Mesothelial cell of epicardium (in vitro differentiated cells): ENCODE measurements at regions not wholly inside any gene's neighbourhood (a gene's known extent, or its start where the extent isn't known, plus 50 kb on each side); places are given as distances from the start of the nearest gene placed in this dataset.

Source experiments
- DNase-seq, 2 experiments: peaks; one replicate each; pipeline ENCODE4 v3.0.0; 2021; ENCODE audit warnings: low spot score in 2 of 2; ENCODE audit not compliant: unreplicated experiment in 2 of 2
- H3K27ac Mint-ChIP-seq: 2 replicates; pipeline ENCODE4 v1.8.0; 2021; ENCODE audit warnings: mixed read lengths
- H3K27me3 Mint-ChIP-seq: 2 replicates; pipeline ENCODE4 v1.8.0; 2021; ENCODE audit warnings: low read depth, mixed read lengths
- H3K36me3 Mint-ChIP-seq: 2 replicates; pipeline ENCODE4 v1.8.0; 2021; ENCODE audit warnings: mixed read lengths
- H3K4me1 Mint-ChIP-seq: 2 replicates; pipeline ENCODE4 v1.8.0; 2021; ENCODE audit warnings: mixed read lengths
- H3K4me3 Mint-ChIP-seq: 2 replicates; pipeline ENCODE4 v1.8.0; 2021; ENCODE audit warnings: mild to moderate bottlenecking, moderate library complexity, mixed read lengths
- H3K9me3 Mint-ChIP-seq: 2 replicates; pipeline ENCODE4 v1.8.0; 2021; ENCODE audit warnings: mixed read lengths
- CTCF ChIP-seq: fragments of 200-600 bp; sonication (generic); IDR thresholded peaks from one replicate; pipeline ENCODE4 v1.5.0; 2021; ENCODE audit warnings: antibody characterized with exemption; ENCODE audit not compliant: unreplicated experiment

- Mint-ChIP-seq H3K9me3 (no peaks in the 10 kb centered on the region), H3K4me3 (no peak overlapping the region), H3K27me3 (peaks cover 10% of the 10 kb centered on the region), H3K27ac (no peak overlapping the region), H3K4me1 (no peaks in the 10 kb centered on the region), H3K36me3 (no peaks in the 10 kb centered on the region)
- no peak for TF ChIP-seq CTCF
- DNase-seq, result no peak
These were observed 60.5 kb upstream of the RNF32 start for GRCh38 chr7:156580036-156580435.

GRCh38 chr7:156579566-156579965 lies 61.0 kb upstream of the RNF32 start:
- Mint-ChIP-seq H3K27ac (no peak overlapping the region), H3K4me1 (no peaks in the 10 kb centered on the region), H3K9me3 (peaks cover 4% of the 10 kb centered on the region), H3K36me3 (no peaks in the 10 kb centered on the region), H3K4me3 (no peak overlapping the region), H3K27me3 (peaks cover 8% of the 10 kb centered on the region)
- DNase-seq, result no peak
- TF ChIP-seq CTCF, result no peak

- H3K9me3 Mint-ChIP-seq, result peaks cover 10% of the 10 kb centered on the region
- H3K36me3 Mint-ChIP-seq, result no peaks in the 10 kb centered on the region
- DNase-seq, result no peak
- no peak overlapping the region for H3K4me3 Mint-ChIP-seq
- H3K27ac Mint-ChIP-seq, result no peak overlapping the region
- no peak for TF ChIP-seq CTCF
- H3K27me3 Mint-ChIP-seq, result peaks cover 8% of the 10 kb centered on the region
- H3K4me1 Mint-ChIP-seq, result no peaks in the 10 kb centered on the region
These were observed 61.6 kb upstream of the RNF32 start for GRCh38 chr7:156578978-156579430.

- no peak overlapping the region for H3K27ac Mint-ChIP-seq
- no peak overlapping the region for H3K4me3 Mint-ChIP-seq
- peaks cover 12% of the 10 kb centered on the region for H3K9me3 Mint-ChIP-seq
- no peak for DNase-seq
- TF ChIP-seq CTCF, result no peak
- no peaks in the 10 kb centered on the region for H3K4me1 Mint-ChIP-seq
- H3K27me3 Mint-ChIP-seq, result peaks cover 8% of the 10 kb centered on the region
- no peaks in the 10 kb centered on the region for H3K36me3 Mint-ChIP-seq
These were observed 62.0 kb upstream of the RNF32 start for GRCh38 chr7:156578578-156578940.

GRCh38 chr7:156577645-156578577 lies 62.7 kb upstream of the RNF32 start:
- no peak overlapping the region for H3K27ac Mint-ChIP-seq
- no peak overlapping the region for H3K4me3 Mint-ChIP-seq

More at GRCh38 chr7:156577645-156578577, 62.7 kb upstream of the RNF32 start:
- H3K9me3 Mint-ChIP-seq, result peaks cover 12% of the 10 kb centered on the region
- TF ChIP-seq CTCF, result no peak
- H3K4me1 Mint-ChIP-seq, result no peaks in the 10 kb centered on the region
- H3K36me3 Mint-ChIP-seq, result no peaks in the 10 kb centered on the region
- peaks cover 13% of the 10 kb centered on the region for H3K27me3 Mint-ChIP-seq
- DNase-seq, result no peak
